Ishikawa (cell line): ENCODE measurements at regions not wholly inside any gene's neighbourhood (a gene's known extent, or its start where the extent isn't known, plus 50 kb on each side); places are given as distances from the start of the nearest gene placed in this dataset.
A peak's percentile ranks its signal among the peaks of the same experiment; 100 is the strongest.

Experiments used
- CEBPB ChIP-seq: IDR thresholded peaks from 2 replicates; pipeline ENCODE4 v1.6.1; 2012
- CREB1 ChIP-seq: IDR thresholded peaks from 2 replicates; pipeline ENCODE4 v1.6.1; 2012; ENCODE audit warnings: low read depth
- EGR1 ChIP-seq: IDR thresholded peaks from 2 replicates; pipeline ENCODE4 v1.6.1; 2012
- EP300 ChIP-seq: IDR thresholded peaks from 2 replicates; pipeline ENCODE4 v1.6.1; 2012; ENCODE audit warnings: borderline replicate concordance
- FOXM1 ChIP-seq: IDR thresholded peaks from 2 replicates; pipeline ENCODE4 v1.6.1; 2012; ENCODE audit warnings: low read depth, borderline replicate concordance
- NFIC ChIP-seq: IDR thresholded peaks from 2 replicates; pipeline ENCODE4 v1.6.1; 2012
- RAD21 ChIP-seq: IDR thresholded peaks from 2 replicates; pipeline ENCODE4 v1.6.1; 2012; ENCODE audit warnings: low read depth
- TAF1 ChIP-seq: IDR thresholded peaks from 2 replicates; pipeline ENCODE4 v1.6.1; 2012; ENCODE audit warnings: low read depth, mild to moderate bottlenecking
- TCF12 ChIP-seq: IDR thresholded peaks from 2 replicates; pipeline ENCODE4 v1.6.1; 2012; ENCODE audit warnings: low read depth
- TEAD4 ChIP-seq: IDR thresholded peaks from 2 replicates; pipeline ENCODE4 v1.6.1; 2012
- YY1 ChIP-seq: IDR thresholded peaks from 2 replicates; pipeline ENCODE4 v1.6.1; 2012; ENCODE audit warnings: low read depth
- ZBTB7A ChIP-seq: IDR thresholded peaks from 2 replicates; pipeline ENCODE4 v1.6.1; 2012; ENCODE audit warnings: low read depth
- TF ChIP-seq, protein P1 (sequence below): IDR thresholded peaks from 2 replicates; pipeline ENCODE4 v1.6.1; 2012
- TF ChIP-seq, protein P2 (sequence below): IDR thresholded peaks from 2 replicates; pipeline ENCODE4 v1.6.1; 2012
- TF ChIP-seq, protein P3 (sequence below): IDR thresholded peaks from 2 replicates; pipeline ENCODE4 v1.6.1; 2012; ENCODE audit warnings: low read depth, mild to moderate bottlenecking

- TF ChIP-seq, protein P1, sequence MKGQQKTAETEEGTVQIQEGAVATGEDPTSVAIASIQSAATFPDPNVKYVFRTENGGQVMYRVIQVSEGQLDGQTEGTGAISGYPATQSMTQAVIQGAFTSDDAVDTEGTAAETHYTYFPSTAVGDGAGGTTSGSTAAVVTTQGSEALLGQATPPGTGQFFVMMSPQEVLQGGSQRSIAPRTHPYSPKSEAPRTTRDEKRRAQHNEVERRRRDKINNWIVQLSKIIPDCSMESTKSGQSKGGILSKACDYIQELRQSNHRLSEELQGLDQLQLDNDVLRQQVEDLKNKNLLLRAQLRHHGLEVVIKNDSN = no peak
- TF ChIP-seq ZBTB7A (no peak), YY1 (no peak), TAF1 (no peak), EP300 (no peak), CREB1 (no peak), TEAD4 (no peak), EGR1 (no peak), TCF12 (no peak), NFIC (no peak), FOXM1 (no peak), RAD21 (no peak), CEBPB (no peak)
- TF ChIP-seq, protein P2, sequence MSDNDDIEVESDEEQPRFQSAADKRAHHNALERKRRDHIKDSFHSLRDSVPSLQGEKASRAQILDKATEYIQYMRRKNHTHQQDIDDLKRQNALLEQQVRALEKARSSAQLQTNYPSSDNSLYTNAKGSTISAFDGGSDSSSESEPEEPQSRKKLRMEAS = no peak
- TF ChIP-seq, protein P3, sequence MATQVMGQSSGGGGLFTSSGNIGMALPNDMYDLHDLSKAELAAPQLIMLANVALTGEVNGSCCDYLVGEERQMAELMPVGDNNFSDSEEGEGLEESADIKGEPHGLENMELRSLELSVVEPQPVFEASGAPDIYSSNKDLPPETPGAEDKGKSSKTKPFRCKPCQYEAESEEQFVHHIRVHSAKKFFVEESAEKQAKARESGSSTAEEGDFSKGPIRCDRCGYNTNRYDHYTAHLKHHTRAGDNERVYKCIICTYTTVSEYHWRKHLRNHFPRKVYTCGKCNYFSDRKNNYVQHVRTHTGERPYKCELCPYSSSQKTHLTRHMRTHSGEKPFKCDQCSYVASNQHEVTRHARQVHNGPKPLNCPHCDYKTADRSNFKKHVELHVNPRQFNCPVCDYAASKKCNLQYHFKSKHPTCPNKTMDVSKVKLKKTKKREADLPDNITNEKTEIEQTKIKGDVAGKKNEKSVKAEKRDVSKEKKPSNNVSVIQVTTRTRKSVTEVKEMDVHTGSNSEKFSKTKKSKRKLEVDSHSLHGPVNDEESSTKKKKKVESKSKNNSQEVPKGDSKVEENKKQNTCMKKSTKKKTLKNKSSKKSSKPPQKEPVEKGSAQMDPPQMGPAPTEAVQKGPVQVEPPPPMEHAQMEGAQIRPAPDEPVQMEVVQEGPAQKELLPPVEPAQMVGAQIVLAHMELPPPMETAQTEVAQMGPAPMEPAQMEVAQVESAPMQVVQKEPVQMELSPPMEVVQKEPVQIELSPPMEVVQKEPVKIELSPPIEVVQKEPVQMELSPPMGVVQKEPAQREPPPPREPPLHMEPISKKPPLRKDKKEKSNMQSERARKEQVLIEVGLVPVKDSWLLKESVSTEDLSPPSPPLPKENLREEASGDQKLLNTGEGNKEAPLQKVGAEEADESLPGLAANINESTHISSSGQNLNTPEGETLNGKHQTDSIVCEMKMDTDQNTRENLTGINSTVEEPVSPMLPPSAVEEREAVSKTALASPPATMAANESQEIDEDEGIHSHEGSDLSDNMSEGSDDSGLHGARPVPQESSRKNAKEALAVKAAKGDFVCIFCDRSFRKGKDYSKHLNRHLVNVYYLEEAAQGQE = no peak
Measured at GRCh38 chr1:42005530-42005929, 86.8 kb upstream of the HIVEP3 start.

GRCh38 chr1:42004860-42005259, 86.1 kb upstream of the HIVEP3 start:
- no peak for TF ChIP-seq CREB1
- TF ChIP-seq NFIC = no peak
- TF ChIP-seq, protein P1 = no peak
- no peak for TF ChIP-seq EGR1
- TF ChIP-seq ZBTB7A = no peak
- no peak for TF ChIP-seq TAF1
- no peak for TF ChIP-seq YY1
- no peak for TF ChIP-seq FOXM1
- TF ChIP-seq EP300 = no peak
- TF ChIP-seq, protein P2 = no peak

GRCh38 chr1:42004322-42004721, 85.6 kb upstream of the HIVEP3 start:
- TF ChIP-seq TCF12 (no peak), EGR1 (no peak), CREB1 (no peak), YY1 (no peak), NFIC (no peak), TEAD4 (no peak), FOXM1 (no peak), EP300 (no peak), CEBPB (no peak), TAF1 (no peak)
- TF ChIP-seq, protein P1 = no peak
- TF ChIP-seq, protein P3 = no peak

GRCh38 chr1:42003433-42003832, 84.7 kb upstream of the HIVEP3 start:
- TF ChIP-seq NFIC = peak; percentile 70
- TF ChIP-seq, protein P2 = no peak

GRCh38 chr1:42002220-42002619, 83.5 kb upstream of the HIVEP3 start:
- TF ChIP-seq CEBPB = no peak
- TF ChIP-seq RAD21 = no peak
- no peak for TF ChIP-seq TEAD4
- no peak for TF ChIP-seq EGR1
- no peak for TF ChIP-seq FOXM1
- no peak for TF ChIP-seq EP300
- TF ChIP-seq YY1 = no peak
- TF ChIP-seq, protein P2 = no peak
- no peak for TF ChIP-seq TAF1
- no peak for TF ChIP-seq NFIC
- no peak for TF ChIP-seq TCF12
- TF ChIP-seq CREB1 = no peak
- TF ChIP-seq ZBTB7A = no peak
- TF ChIP-seq, protein P3 = no peak
